G401 (cell line): ENCODE measurements at regions not wholly inside any gene's neighbourhood (a gene's known extent, or its start where the extent isn't known, plus 50 kb on each side); places are given as distances from the start of the nearest gene placed in this dataset.
"Not testable (repeated sequence)": the region's sequence is repeated elsewhere in the genome, so short reads cannot be mapped to it uniquely, and the experiment has no call there.

Experiments used
- DNase-seq: peaks from one replicate; pipeline ENCODE4 v3.0.0-alpha.2; 2015; ENCODE audit warnings: low spot score
- in situ Hi-C: cut with HindIII; loops from 2 replicates; pipeline ENCODE4 v1.10.0; 2016; ENCODE audit warnings: low sequenced_read_pairs, mixed read lengths

DNA sequence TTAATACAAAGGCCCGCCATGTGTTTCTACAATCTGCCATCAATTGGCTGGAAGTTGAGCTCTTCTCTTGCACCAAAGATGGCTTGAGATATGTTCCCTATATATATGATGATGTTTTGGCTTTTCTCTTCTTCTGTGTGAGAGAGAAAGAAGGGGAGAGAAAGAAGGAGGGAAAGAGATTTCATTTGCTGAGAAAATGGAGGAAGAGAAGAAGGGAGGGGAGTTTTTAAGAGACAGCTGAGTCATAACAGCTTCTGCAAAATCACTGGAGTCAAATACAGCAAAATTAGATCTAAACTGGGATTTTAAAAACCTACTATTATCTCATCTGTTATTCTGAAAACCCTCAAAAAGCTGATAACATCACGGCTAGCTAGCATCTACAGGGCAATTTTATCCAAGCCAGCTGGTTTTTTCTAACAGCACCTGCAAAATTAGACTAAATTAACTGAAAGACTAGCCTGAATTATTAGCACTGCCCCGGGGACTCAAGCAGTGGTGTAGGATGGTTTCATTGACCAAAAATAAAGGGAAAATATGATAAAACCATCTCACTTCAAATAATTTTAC lies 647.6 kb upstream of the ACTRT1 start:
- no peak for DNase-seq
- in situ Hi-C loops, result no loop called here

DNA sequence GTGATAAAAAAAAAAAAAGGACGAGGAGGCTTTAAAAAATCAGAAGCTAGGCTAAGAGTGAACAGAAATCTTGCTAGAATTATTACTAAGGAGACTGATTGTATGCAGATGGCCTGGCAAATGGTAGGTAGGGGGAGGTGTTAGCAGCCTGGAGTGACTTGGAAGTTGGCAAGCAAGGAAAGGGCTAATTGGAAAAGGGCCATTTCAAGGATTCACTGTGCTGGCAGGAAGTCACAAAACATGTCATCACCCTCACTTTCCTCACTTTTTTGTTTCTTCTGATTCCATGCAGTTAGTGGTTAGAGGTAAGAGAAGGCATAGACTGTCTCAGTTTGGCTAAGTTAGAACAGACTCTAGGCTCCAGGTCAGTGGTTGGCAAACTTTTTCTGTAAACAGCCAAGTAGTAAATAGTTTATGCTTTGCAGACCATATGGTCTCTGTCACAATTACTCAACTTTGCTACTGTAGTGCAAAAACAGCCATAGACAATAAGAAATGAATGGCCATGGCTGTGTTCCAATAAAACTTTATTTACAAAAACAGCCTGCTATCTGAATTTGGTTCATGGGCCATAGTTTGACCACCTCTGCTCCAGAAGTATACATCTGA lies 646.5 kb upstream of the ACTRT1 start:
- in situ Hi-C loops, result no loop called here
- DNase-seq, result peak; percentile 62

DNA sequence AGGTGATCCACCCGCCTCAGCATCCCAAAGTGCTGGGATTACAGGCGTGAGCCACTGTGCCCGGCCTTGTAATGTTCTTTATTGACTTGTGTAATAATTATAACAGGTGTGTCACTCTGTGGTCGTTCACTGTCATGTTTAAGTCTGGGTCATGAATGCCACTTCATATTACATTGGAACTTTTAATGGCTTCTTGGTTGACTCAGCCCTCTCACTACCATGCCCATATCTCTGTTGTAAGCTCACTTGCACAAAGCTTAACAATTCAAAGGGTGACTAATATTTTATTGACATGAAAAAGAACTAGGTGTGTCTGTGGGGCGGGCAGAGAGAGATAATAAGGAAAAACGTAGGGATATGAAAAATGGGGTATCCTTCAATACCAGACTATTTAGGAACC lies 639.7 kb upstream of the ACTRT1 start:
- no peak for DNase-seq
- in situ Hi-C loops, result no loop called here

DNA sequence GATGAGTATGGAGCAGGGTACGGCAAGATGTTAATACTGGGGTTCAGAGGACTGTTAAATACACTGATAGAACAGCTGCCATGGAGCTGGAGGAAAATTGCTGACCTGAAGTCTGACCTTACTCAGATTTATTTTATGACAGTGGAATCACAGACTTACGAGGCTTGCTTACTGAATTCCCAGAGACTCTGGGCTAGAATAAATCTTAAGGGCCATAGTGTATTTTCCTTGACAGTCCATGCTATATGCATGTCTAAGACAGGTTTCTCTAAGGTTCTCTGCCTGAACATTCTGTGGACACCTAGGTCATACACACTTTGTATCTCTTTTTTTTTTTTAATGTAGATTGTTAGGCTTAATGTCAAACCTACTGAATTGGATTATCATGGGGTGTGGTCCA lies 633.2 kb upstream of the ACTRT1 start:
- no peak for DNase-seq
- in situ Hi-C loops, result no loop called here

DNA sequence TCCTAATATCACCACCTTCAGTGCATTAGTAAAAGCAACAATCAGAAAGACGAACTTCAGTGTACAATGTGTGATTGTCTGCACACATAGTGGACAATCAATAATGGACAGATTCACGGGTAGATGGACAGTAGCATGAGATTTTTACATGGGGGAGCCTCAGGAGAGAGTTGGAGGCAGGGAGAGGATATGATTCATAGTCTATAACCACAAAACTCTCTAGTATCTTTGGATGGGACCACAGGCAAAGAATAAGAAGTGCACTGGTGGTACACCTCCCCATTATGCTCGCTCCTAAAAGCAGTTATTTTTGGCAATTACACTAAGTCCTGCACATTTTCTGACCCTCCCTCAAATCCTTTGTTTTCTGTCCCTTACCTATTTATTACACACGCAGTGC lies 624.4 kb upstream of the ACTRT1 start:
- in situ Hi-C loops, result no loop called here
- DNase-seq, result no peak

DNA sequence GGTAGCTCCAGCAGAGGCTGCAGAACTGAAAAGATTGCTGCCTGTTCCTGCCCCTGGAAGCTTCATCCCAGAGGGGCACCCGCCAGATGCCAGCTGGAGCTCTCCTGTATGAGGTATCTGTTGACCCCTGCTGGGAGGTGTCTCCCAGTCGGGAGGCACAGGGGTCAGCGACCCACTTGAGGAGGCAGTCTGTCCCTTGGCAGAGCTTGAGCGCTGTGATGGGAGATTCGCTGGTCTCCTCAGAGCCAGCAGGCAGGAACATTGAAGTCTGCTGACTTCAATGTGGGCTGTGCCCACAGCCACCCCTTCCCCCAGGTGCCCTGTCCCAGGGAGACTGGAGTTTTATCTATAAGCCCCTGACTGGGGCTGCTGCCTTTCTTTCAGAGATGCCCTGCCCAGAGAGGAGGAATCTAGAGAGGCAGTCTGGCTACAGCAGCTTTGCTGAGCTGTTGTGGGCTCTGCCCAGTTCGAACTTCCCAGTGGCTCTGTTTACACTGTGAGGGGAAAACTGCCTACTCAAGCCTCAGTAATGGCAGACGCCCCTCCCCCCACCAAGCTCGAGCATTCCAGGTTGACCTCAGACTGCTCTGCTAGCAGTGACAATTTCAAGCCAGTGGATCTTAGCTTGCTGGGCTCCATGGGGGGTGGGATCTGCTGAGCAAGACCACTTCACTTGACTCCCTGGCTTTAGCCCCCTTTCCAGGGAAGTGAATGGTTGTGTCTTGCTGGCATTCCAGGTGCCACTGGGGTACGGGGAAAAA lies 622.3 kb upstream of the ACTRT1 start:
- DNase-seq, in situ Hi-C loops: not testable (repeated sequence)

DNA sequence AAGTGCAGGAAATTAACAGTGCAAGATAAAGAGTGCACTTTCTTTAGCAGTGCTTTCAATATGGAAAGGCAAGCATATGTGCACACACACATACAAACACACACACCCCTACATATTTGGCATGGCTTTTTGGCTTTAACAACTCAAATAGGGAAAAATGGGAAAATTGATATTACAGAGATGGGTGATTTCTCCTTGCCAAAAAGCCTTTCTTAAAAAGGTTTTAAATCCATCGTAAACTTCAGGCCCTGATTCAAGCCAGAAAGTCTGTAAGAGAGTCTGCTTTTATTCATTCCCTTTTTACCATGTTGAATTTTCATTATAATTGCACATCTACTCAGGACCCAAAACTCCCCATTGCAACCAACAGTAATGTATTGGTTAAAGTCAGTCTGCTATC lies 612.0 kb upstream of the ACTRT1 start:
- DNase-seq, result no peak
- in situ Hi-C loops, result no loop called here

DNA sequence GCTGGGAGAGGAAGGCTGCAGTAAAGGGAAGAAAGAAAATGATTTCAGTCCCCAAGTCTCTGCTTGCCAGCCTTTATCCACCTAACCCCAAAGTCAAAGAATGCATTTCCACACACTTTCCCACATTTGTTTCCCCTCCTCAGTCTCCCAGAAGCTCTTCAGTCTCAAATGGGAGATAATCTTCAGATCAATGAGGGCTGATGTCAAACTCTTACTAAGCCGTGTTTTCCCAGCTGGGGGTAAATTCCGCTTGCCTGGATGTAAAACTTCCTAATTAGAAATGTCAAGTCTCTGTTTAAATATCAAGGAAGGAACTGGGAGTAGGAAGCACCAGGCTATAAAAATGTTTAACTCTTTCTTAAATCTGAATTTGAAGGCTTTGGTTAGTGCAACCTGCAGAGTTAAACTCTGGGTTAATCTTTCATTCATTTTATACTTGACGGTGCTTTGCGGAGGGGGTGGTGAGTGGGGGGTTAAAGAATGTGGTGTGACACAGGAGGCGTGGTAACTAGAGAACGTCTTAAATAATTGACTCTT lies 601.4 kb upstream of the ACTRT1 start:
- in situ Hi-C loops, result no loop called here
- DNase-seq, result no peak

DNA sequence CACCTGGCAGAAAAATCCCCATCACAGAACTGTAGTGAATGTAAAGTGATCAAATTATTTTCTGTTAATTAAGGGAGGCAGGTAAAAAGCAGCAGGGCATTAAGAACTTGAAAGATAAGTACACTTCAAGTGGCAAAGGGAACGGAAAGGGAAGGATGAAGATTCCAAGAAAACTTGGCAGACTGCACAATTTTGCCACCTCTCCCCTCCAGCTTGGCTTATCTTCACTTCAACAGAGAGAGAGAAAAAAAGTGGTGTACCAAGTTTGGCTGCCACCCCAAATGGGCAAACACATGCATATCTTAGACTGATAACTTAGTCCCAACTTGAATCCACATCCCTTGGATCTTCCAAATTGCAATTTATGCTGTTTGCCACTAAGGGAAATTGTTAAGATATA lies 598.1 kb upstream of the ACTRT1 start:
- in situ Hi-C loops, result no loop called here
- no peak for DNase-seq

DNA sequence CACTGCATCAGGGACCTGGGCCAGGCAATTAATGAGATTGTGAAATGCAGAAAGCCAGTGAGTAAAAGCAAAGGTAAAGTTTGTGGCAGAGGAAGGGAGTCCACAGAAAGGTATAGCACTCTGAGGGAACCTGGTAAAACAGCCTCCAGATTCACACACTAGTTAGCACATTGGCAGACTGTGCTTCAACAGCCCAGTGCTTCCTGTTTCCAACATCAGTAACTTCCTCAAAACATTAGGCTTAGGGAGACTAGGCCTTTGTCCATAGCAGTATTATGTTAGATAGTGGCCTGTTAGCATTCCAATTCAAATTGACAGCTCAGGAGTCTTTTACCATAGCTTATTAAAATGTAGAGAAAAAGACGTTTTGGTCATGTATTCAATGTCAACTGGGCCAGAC lies 582.6 kb upstream of the ACTRT1 start:
- in situ Hi-C loops, result no loop called here
- no peak for DNase-seq

DNA sequence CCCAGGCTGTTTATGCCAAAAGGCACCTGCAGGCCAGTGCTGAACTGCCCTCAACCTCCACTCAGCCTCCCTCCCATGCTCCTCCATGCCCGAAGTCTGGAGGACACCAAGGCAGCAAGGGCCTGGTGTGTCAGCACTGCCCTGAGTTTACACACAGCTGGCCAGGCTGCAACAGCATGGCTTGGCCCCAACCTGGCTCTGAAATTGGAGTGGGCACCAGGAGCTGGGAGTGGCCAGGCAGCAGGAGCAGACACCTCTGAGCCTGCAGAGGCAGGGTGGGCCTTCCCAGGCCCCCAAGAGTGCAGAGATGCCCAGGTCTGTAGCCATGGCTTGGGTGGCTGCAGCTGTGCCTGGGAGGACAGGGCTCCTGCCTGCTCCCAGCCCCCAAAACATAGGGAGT lies 571.2 kb upstream of the ACTRT1 start:
- in situ Hi-C loops, result no loop called here

DNA sequence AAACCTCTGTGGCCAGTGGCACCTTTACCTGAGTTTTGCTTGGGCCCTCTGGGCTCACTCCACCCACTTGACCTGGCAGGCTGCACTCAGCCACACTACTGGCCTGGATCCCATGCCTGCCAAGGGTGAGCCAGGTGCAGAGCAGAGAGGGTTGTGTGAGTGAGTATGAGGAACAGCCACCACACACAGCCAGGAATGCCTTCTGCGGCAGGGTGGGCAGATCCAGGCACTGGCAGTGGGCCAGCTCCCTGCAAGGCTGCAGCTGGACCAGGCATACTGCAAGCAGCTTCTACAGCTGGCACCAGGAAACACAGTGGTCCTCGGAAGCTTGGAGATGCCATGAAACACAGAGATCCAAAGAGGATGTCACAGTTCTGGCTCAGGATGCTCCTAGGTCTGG lies 570.1 kb upstream of the ACTRT1 start:
- DNase-seq, result no peak
- in situ Hi-C loops, result no loop called here

More for the DNA sequence above, 571.2 kb upstream of the ACTRT1 start:
- no peak for DNase-seq

DNA sequence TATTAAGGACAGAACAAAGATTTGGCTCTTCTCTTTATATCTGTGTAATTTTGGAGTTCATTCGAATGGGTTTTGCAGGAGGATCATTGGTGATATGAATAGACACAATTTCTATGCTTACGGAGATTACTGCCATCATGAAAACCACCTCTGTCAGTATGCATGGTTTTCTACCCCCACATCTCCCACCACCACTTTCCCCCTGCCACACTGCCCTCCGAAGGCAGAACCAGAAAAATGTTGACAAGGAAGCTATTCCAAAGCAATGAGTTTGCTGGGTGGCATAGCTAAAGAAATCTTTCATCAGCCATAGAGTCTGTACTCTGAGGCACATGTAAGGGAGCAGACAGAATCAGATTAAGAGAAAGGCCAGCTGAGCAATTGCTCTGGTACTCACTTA lies 567.3 kb upstream of the ACTRT1 start:
- in situ Hi-C loops, result no loop called here

DNA sequence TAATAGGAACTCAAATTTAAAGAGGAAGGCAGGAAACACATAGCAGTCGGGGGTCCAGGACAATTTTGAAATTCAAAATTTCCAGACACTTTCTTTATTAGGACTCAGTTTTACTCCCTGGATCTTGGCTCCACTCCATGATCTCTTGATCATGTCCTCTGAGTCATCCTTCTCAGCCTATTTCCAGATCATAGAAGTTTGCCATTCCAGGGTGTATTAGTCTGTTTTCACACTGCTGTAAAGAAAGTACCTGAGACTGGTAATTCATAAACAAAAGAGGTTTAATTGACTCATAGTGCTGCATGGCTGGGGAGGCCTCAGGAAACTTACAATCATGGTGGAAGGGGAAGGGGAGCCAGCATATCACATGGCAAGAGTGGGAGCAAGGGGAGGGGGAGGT lies 564.7 kb upstream of the ACTRT1 start:
- DNase-seq, result no peak
- in situ Hi-C loops, result no loop called here

More for the DNA sequence above, 567.3 kb upstream of the ACTRT1 start:
- no peak for DNase-seq

DNA sequence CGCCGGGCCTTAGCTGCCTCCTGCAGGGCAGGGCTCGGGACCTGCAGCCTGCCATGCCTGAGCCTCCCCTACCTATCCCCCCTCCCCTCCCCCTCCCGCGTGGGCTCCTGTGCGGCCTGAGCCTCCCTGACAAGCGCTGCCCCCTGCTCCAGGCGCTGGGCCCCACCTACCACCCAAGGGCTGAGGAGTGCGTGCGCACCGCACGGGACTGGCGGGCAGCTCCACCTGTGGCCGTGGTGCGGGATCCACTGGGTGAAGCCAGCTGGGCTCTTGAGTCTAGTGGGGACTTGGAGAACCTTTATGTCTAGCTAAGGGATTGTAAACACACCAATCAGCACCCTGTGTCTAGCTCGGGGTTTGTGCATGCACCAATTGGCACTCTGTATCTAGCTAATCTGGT lies 554.6 kb upstream of the ACTRT1 start:
- DNase-seq, in situ Hi-C loops: not testable (repeated sequence)

DNA sequence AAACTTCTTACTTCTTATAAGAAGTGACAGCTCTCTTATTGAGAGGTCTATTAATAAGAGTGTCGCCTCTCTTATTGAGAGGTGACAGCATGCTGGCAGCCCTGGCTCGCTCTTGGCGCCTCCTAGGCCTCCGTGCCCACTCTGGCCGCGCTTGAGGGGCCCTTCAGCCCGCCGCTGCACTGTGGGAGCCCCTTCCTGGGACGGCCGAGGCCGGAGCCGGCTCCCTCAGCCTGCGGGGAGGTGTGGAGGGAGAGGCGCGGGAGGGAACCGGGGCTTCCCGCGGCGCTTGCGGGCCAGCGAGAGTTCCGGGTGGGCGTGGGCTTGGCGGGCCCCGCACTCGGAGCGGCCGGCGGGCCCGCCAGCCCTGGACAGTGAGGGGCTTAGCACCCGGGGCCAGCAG lies 554.2 kb upstream of the ACTRT1 start:
- in situ Hi-C loops, DNase-seq: not testable (repeated sequence)

DNA sequence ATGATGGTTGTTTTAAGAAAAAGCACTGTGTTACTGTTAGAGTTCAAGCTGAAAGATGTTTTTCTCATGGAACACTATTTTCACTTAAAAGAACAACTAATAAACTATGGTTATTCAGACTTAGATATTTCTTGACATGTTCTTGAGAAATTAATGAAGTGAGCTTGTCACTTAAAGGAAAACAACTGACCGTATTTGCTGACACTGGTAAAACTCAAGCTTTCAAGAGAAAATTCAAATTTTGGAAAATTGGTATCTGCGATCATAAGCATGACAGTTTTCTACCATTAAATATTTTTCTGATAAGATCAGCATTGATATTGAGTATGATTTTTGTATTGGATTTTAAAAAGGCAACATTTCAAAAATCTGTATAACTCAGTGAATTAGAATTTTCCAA lies 549.5 kb upstream of the ACTRT1 start:
- DNase-seq, result no peak
- in situ Hi-C loops, result no loop called here

DNA sequence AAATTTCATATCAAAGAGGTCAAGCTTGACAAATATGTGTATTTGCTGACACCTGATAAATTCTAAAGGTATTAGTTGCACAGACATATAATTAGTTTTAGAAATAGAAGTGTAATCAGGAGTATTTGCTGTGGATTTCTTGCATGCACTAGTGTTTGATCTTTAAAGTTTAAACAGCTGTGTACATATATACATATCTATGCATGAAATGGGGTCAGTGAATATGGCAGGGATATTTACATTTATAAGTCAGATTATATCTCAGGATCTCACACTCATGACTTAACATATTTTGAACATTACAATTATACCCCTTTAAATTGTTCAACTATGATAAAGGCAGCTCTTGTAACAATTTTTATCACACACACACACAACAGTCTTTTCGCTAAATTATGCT lies 547.4 kb upstream of the ACTRT1 start:
- in situ Hi-C loops, result no loop called here
- no peak for DNase-seq

DNA sequence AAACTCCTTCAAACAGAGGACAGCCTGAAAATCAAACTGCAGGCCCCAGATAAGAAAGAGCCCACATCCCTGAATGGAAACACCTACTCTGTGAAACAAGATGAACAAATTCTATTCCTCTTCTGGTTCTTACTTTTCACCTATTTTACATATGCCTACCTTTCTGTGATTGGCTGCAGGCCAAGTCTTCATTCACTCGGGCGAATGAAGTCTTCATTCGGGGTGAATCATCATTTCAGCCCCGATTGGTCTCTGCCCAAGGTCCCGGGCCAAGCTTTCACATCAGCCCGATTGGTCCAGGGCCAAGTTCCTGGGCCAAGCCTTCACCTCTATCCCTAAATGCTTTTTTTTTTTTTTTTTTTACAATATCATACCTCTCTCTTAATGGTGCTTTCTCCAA lies 529.8 kb upstream of the ACTRT1 start:
- DNase-seq, result no peak
- in situ Hi-C loops, result no loop called here

DNA sequence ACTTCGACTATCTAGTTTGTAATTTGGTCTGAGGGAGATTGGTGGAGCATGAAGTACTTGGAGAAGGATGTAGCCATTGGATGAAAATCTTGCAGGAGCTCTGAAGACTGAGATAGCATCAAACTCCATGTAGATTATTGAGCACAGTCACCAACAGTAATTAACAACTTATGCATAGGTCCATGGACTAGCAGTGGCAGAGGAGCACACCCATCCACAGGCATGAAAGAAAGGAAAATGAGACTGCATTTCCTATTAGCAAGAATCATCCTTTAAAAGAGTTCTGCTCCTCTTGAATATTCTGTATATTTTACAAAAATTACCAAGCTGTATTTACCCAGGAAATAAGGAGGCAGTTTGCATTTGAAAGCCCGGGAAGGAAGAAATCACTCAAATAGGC lies 529.4 kb upstream of the ACTRT1 start:
- in situ Hi-C loops, result no loop called here
- DNase-seq, result no peak

DNA sequence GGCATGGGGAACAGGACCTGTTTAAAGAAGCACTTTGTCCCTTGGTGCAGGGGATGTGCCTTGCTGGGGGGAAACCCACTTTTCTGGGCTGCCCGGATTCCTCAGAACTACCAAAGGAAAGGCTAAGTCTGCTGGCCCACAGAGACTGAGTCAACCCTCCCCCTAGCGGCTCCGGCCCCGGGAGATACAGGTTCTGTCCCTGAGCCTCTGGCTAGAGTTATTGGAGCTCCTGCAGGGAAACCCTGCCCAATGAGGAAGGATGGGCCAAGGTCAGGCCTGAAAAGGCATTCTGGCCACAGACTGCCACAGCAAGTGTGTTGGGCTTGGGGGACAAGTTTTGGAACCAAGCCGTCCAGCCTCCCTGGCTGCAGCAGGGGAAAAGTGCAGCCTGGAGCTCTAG lies 490.9 kb upstream of the ACTRT1 start:
- DNase-seq, result no peak
- in situ Hi-C loops, result no loop called here
